B cell (primary cell): ENCODE measurements at regions not wholly inside any gene's neighbourhood (a gene's known extent, or its start where the extent isn't known, plus 50 kb on each side); places are given as distances from the start of the nearest gene placed in this dataset.

Experiments
- CTCF ChIP-seq: fragments of 200-600 bp; IDR thresholded peaks from one replicate; pipeline ENCODE4 v1.8.0; 2022; ENCODE audit warnings: antibody characterized with exemption, mild to moderate bottlenecking
- EZH2 ChIP-seq: IDR thresholded peaks from 2 replicates; pipeline ENCODE4 v1.6.1; 2012; ENCODE audit warnings: borderline replicate concordance, low read depth, mild to moderate bottlenecking, moderate library complexity, low read length; ENCODE audit not compliant: insufficient read depth, poor library complexity, severe bottlenecking

DNA sequence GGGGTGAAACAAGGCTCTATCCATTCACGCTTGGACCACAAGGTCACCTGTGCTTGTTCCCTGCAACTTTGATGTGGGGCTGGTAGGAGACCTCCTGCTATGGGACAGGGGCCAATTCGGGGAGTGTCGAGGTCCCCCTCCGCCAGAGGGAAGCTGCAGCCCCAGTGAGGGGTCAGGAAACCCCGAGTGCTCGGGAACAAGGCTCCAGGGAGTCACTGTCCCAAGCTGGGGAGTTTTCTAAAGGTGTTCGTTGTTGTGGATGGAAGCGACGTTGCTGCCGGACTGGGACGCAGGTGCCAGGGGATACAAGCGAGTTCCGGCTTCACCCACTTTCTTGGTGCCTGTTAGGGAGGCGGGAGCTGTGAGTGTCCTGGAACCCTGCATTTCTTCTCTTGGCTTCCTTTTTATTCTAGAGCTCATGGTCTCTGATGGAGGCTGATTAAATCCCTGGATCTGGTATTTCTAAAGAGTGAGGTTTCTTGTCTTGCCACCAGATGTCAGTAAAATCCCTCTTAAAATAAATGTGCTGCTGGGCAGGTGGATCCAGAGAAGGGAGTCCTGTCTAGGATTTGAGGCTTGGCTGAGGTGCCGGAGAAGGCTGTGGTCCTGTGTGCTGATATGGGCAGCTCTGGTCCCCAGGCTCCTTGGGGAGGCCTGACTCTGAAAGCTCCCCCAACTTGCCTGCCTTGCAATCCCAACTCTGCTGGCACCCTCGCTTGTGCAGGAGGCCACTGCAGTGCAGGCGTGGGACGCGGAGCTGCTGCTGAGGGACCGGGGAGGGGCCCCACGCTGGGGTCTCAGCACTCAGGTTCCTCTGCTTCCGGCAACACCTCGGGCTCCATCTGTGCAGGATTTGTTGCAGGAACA, 153.9 kb downstream of the TEX29 start:
- TF ChIP-seq CTCF: peak; percentile 22
- no peak for TF ChIP-seq EZH2
